GM10266 (cell line): ENCODE measurements at regions not wholly inside any gene's neighbourhood (a gene's known extent, or its start where the extent isn't known, plus 50 kb on each side); places are given as distances from the start of the nearest gene placed in this dataset.

Source experiments
- DNase-seq: peaks from one replicate; pipeline ENCODE4 v3.0.0; 2012; ENCODE audit errors: extremely low spot score
- CTCF ChIP-seq: IDR thresholded peaks from 2 replicates; pipeline ENCODE4 v1.5.1; 2012; ENCODE audit warnings: mild to moderate bottlenecking, low read depth; ENCODE audit not compliant: control insufficient read depth, insufficient read depth; ENCODE audit errors: missing control alignments

GRCh38 chr5:82336959-82337351 is 58.8 kb upstream of the RPS23 start:
- TF ChIP-seq CTCF: no peak
- no peak for DNase-seq

- TF ChIP-seq CTCF: no peak
- DNase-seq: no peak
Measured at GRCh38 chr5:82336226-82336958, 58.2 kb upstream of the RPS23 start.

- no peak for DNase-seq
- TF ChIP-seq CTCF: no peak
Measured at GRCh38 chr5:82335806-82336205, 57.7 kb upstream of the RPS23 start.

GRCh38 chr5:82334856-82335255 is 56.7 kb upstream of the RPS23 start:
- DNase-seq: no peak
- TF ChIP-seq CTCF: no peak

GRCh38 chr5:82334085-82334692 is 56.0 kb upstream of the RPS23 start:
- no peak for DNase-seq
- TF ChIP-seq CTCF: no peak

- TF ChIP-seq CTCF: no peak
- DNase-seq: no peak
Measured at GRCh38 chr5:82332886-82333615, 54.9 kb upstream of the RPS23 start.
